Sigmoid colon (tissue), 4 donors: ENCODE measurements at regions not wholly inside any gene's neighbourhood (a gene's known extent, or its start where the extent isn't known, plus 50 kb on each side); places are given as distances from the start of the nearest gene placed in this dataset.

Experiments used
- CTCF ChIP-seq, 4 experiments: fragments of 450-650 bp in 3 of 4; fragments of 200-600 bp in 1 of 4; IDR thresholded peaks; one replicate each; pipeline ENCODE4 v1.5.1; 2016 to 2019; ENCODE audit warnings: antibody characterized with exemption in 4 of 4, mild to moderate bottlenecking in 3 of 4, moderate library complexity in 2 of 4
- POLR2A ChIP-seq, 2 donors: fragments of 450-650 bp; IDR thresholded peaks; one replicate each; pipeline ENCODE4 v1.6.1; 2016; ENCODE audit warnings: antibody characterized with exemption in 2 of 2, mild to moderate bottlenecking in 2 of 2, moderate library complexity in 2 of 2
- POLR2AphosphoS5 ChIP-seq, 4 donors: sonication (generic); formaldehyde crosslinking; IDR thresholded peaks; one replicate each; pipeline ENCODE4 v1.6.1; 2017; ENCODE audit warnings: antibody characterized with exemption in 4 of 4

- TF ChIP-seq CTCF (IDR thresholded peaks at IDR 0.05) (no peak), POLR2A (IDR thresholded peaks at IDR 0.05) (no peak), POLR2AphosphoS5 (IDR thresholded peaks at IDR 0.05) (no peak)
Measured at GRCh38 chr4:28760003-28760402, 1899.4 kb downstream of the STIM2 start.
